ENCODE measurements at regions not wholly inside any gene's neighbourhood (a gene's known extent, or its start where the extent isn't known, plus 50 kb on each side); places are given as distances from the start of the nearest gene placed in this dataset.

DNA sequence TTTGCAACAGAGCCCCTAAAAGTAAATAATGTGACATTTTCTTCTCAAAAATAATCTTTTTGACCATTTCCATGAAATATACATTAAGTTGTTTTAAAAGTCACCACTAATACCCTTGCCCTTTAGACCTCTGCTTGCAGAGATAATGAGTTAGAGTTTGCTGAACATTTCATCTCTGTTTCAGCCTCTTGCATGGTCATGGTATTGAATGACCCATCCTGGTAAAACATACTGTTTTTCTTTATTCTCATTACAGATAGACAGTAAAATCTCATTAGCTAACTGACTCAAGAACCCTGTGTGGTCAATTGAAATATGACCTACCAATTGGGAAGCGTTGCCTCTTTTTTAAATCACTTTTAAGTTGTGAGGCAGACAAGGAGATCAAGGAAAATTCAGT, 916.7 kb downstream of the PDHA2 start:
- intact Hi-C loops (cut with micrococcal nuclease): no loop called here
- no peak overlapping the region for H3K4me3 Mint-ChIP-seq
- H3K36me3 Mint-ChIP-seq (ENCODE audit: low read depth): no peaks in the 10 kb centered on the region
- no peaks in the 10 kb centered on the region for H3K27me3 Mint-ChIP-seq
- ATAC-seq (no peak), DNase-seq (no peak)
- H3K27ac Mint-ChIP-seq: no peak overlapping the region
- ChIA-PET CTCF (no interaction called here), POLR2A (no interaction called here)
- TF ChIP-seq, protein P1, sequence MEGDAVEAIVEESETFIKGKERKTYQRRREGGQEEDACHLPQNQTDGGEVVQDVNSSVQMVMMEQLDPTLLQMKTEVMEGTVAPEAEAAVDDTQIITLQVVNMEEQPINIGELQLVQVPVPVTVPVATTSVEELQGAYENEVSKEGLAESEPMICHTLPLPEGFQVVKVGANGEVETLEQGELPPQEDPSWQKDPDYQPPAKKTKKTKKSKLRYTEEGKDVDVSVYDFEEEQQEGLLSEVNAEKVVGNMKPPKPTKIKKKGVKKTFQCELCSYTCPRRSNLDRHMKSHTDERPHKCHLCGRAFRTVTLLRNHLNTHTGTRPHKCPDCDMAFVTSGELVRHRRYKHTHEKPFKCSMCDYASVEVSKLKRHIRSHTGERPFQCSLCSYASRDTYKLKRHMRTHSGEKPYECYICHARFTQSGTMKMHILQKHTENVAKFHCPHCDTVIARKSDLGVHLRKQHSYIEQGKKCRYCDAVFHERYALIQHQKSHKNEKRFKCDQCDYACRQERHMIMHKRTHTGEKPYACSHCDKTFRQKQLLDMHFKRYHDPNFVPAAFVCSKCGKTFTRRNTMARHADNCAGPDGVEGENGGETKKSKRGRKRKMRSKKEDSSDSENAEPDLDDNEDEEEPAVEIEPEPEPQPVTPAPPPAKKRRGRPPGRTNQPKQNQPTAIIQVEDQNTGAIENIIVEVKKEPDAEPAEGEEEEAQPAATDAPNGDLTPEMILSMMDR (IDR thresholded peaks at IDR 0.05): no peak
- peaks cover 2% of the 10 kb centered on the region for H3K9me3 Mint-ChIP-seq
- H3K4me1 Mint-ChIP-seq (ENCODE audit: low read depth): no peaks in the 10 kb centered on the region

DNA sequence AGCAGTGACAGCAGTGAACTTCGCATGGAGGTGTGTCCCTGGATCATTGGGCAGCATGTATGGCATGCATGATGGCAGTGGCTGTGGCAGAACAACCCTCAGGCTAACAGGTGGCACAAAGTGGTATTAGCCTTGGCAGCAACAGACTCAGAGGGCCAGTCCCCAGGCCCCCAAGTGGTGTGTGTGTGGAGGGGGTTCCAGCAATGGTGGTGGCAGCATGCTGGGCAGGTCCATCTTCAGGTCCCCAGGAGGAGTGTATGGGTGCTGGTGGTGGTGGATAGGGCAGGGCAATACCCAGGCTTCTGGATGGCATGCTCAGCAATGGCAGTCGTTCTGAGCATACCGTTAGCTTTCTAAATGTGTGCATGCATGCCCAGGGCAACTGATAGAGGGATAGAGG, 923.7 kb downstream of the PDHA2 start:
- H3K27ac Mint-ChIP-seq: no peak overlapping the region
- CTCF ChIA-PET: no interaction called here
- H3K27me3 Mint-ChIP-seq: no peaks in the 10 kb centered on the region
- no peaks in the 10 kb centered on the region for H3K36me3 Mint-ChIP-seq (ENCODE audit: low read depth)
- ATAC-seq (no peak), DNase-seq (no peak)
- TF ChIP-seq, protein P1 (IDR thresholded peaks at IDR 0.05): no peak
- H3K4me3 Mint-ChIP-seq: no peak overlapping the region
- H3K4me1 Mint-ChIP-seq (ENCODE audit: low read depth): no peaks in the 10 kb centered on the region
- intact Hi-C loops (cut with micrococcal nuclease): no loop called here
- POLR2A ChIA-PET: no interaction called here
- peaks cover 2% of the 10 kb centered on the region for H3K9me3 Mint-ChIP-seq

DNA sequence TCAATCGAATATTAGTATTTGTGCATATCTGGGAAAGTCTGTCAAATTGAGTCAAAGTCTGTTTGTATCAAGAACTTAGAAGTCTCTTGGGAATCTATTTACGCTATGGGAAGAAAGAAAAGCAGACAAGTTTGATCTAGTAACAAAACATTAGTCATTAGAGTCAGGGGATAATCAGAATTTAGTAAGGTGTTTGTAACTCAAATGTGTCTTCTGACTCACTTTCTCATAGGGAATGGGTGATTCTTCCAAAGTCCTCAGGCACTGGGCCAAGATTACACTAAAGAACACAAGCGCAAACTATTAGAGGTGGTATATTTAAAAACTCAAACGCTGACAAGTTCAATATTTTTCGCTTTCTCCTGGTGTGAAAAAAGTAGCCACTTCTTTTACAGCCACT, 926.5 kb downstream of the PDHA2 start:
- CTCF ChIA-PET: no interaction called here
- no peak overlapping the region for H3K27ac Mint-ChIP-seq
- no peak overlapping the region for H3K4me3 Mint-ChIP-seq
- peaks cover 2% of the 10 kb centered on the region for H3K9me3 Mint-ChIP-seq
- DNase-seq (no peak), ATAC-seq (no peak)
- POLR2A ChIA-PET: no interaction called here
- H3K4me1 Mint-ChIP-seq (ENCODE audit: low read depth): no peaks in the 10 kb centered on the region
- H3K36me3 Mint-ChIP-seq (ENCODE audit: low read depth): no peaks in the 10 kb centered on the region
- no peaks in the 10 kb centered on the region for H3K27me3 Mint-ChIP-seq
- intact Hi-C loops (cut with micrococcal nuclease): no loop called here
- TF ChIP-seq, protein P1 (IDR thresholded peaks at IDR 0.05): no peak

DNA sequence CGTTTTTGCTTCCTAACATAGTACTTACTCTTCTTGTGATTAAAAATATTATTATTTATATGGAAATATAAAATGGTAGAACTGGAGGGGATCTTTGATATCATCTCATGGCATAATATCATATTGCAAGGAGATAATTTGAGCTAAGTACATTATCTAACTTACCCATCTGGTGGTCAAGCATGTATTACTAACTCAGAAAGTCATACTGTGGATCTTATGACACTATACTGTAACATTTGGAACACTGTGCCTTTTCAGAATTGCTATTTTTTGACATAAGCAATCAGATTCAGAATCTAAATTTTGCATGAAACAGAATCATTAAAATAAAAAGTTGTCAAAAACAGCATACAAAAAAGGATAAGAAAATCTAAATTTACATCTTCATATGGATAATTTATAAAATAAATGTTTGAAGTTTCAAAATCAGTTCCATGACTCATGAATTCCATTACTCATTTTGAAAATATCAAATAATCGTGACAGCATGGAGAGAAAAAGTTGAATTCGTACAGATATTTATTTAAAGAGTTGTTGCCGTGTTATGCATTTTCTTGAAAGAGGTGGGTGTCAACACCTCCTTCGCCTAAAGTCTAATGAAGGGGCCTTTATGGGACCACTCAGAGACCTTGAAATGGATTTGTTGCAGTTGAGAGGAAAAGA, 928.1 kb downstream of the PDHA2 start:
- POLR2A ChIA-PET: no interaction called here
- Mint-ChIP-seq H3K4me1 (ENCODE audit: low read depth) (no peaks in the 10 kb centered on the region), H3K4me3 (no peak overlapping the region), H3K27ac (no peak overlapping the region), H3K36me3 (ENCODE audit: low read depth) (no peaks in the 10 kb centered on the region), H3K27me3 (no peaks in the 10 kb centered on the region), H3K9me3 (peaks cover 2% of the 10 kb centered on the region)
- CTCF ChIA-PET: no interaction called here
- TF ChIP-seq, protein P1 (IDR thresholded peaks at IDR 0.05): no peak
- ATAC-seq (no peak), DNase-seq (no peak)
- intact Hi-C loops (cut with micrococcal nuclease): no loop called here

DNA sequence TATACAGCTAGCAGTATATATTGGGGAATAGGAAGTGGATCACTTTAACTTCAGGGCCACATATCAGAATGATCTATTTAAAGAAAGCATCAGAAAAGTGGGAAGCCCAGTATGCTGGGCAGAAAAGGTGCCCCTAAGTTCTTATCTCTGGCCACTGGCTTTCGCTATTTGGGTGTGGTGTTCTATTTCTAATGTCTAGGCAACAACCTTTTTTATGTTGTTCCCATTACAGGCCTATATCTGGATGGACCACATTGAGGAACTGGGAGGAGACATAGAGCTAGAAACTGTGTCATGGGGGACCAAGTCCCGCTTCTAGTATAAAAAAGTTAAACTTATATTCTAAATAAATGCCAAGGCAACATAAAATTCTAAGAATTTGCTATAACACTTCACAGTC, 935.6 kb downstream of the PDHA2 start:
- TF ChIP-seq, protein P1 (IDR thresholded peaks at IDR 0.05): no peak
- Mint-ChIP-seq H3K4me3 (no peak overlapping the region), H3K9me3 (peaks cover 1% of the 10 kb centered on the region), H3K36me3 (ENCODE audit: low read depth) (no peaks in the 10 kb centered on the region), H3K27ac (no peak overlapping the region), H3K27me3 (no peaks in the 10 kb centered on the region), H3K4me1 (ENCODE audit: low read depth) (no peaks in the 10 kb centered on the region)
- DNase-seq: no peak
- ChIA-PET CTCF (no interaction called here), POLR2A (no interaction called here)
- intact Hi-C loops (cut with micrococcal nuclease): no loop called here
- no peak for ATAC-seq
